ENCODE measurements at regions not wholly inside any gene's neighbourhood (a gene's known extent, or its start where the extent isn't known, plus 50 kb on each side); places are given as distances from the start of the nearest gene placed in this dataset.

DNA sequence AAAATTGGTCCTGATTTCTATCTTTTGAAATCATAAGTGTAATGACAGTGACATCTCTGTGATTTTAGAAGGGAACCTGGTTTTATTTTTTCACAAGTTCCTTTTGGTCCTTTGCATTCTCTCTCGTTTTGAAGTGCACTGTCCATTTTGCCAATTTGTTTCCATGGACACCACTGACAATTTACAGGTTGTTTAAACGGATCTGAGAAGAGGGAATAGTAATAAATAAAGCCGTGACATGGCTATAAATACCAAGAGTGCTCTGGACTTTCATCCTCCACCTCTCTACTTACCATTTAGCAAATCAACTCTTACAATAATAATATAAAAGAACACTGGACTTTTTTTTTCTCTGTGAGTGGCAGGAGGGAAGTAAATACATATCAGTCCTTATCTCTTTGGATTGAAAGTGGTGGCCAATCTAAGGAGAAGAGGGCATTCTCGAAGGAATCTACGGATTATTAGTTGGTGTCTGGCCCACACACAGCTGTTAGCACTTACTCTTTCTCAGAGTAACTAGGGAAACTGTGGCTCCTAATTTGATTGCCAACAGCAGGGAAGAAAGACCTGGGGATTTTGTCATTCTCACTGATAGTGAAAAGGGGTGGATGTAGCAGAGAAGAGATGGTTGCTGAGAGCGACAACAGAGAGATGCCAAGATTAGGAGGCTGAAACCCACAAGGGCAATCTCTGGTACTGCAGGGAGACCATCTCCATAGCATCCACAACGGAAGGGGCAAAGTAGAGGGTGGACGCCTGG lies 108.7 kb upstream of the FSHR start:
- TF ChIP-seq CTCF (IDR thresholded peaks at IDR 0.05) (no peak), POLR2A (IDR thresholded peaks at IDR 0.05) (no peak), POLR2AphosphoS5 (IDR thresholded peaks at IDR 0.05) (no peak), EP300 (IDR thresholded peaks at IDR 0.05) (no peak)

All from stomach (tissue), 4 donors.